K562 (cell line): ENCODE measurements at regions not wholly inside any gene's neighbourhood (a gene's known extent, or its start where the extent isn't known, plus 50 kb on each side); places are given as distances from the start of the nearest gene placed in this dataset.

Source experiments
- C11orf30 ChIP-seq: fragments of 450-650 bp; IDR thresholded peaks from 2 replicates; pipeline ENCODE4 v1.6.1; 2016; ENCODE audit warnings: low read depth, mild to moderate bottlenecking
- CAMTA2 ChIP-seq: fragments of 250-450 bp; sonication (Bioruptor Pico); conservative IDR thresholded peaks from 2 replicates; pipeline ENCODE4 v1.5.1; 2022
- FOXK2 ChIP-seq, 2 experiments: fragments of 450-650 bp; IDR thresholded peaks in 1 of 2; conservative IDR thresholded peaks in 1 of 2; 2 replicates each; pipeline ENCODE4 v1.6.1; 2016; ENCODE audit warnings: low read depth in 2 of 2, mild to moderate bottlenecking in 1 of 2
- GTF2E2 ChIP-seq: fragments of 200-800 bp; sonication (Bioruptor generic); IDR thresholded peaks from 2 replicates; pipeline ENCODE4 v1.6.1; 2016; ENCODE audit warnings: missing genetic modification characterization, missing compliant biosample characterization
- MAZ ChIP-seq, 2 experiments: fragments of 450-650 bp in 1 of 2; sonication (generic) in 1 of 2; formaldehyde crosslinking; IDR thresholded peaks in 1 of 2; conservative IDR thresholded peaks in 1 of 2; 2 replicates each; pipeline versions ENCODE4 v1.4.0 to v1.5.0; 2020; ENCODE audit warnings: mild to moderate bottlenecking in 1 of 2, missing genetic modification reagents in 1 of 2
- SP2 ChIP-seq: IDR thresholded peaks from 2 replicates; pipeline ENCODE4 v1.6.1; 2011; ENCODE audit warnings: mild to moderate bottlenecking, low read depth, low read length, moderate library complexity; ENCODE audit not compliant: poor library complexity, severe bottlenecking; ENCODE audit errors: extremely low read depth
- ZBTB8A ChIP-seq: fragments of 450-650 bp; IDR thresholded peaks from 2 replicates; pipeline ENCODE4 v1.6.1; 2018; ENCODE audit warnings: mild to moderate bottlenecking, moderate library complexity; ENCODE audit not compliant: partially characterized antibody
- TF ChIP-seq, protein P1 (sequence below): IDR thresholded peaks from 3 replicates; pipeline ENCODE4 v1.6.1; 2011; ENCODE audit warnings: borderline replicate concordance, mild to moderate bottlenecking, moderate library complexity; ENCODE audit not compliant: insufficient read length; ENCODE audit errors: extremely low read depth
- TF ChIP-seq, protein P2 (sequence below): sonication (generic); formaldehyde crosslinking; IDR thresholded peaks from 2 replicates; pipeline ENCODE4 v1.9.0; 2022; ENCODE audit warnings: mild to moderate bottlenecking, missing genetic modification reagents
- TF ChIP-seq, protein P3 (sequence below): fragments of 250-450 bp; sonication (Bioruptor Pico); IDR thresholded peaks from 2 replicates; pipeline ENCODE4 v1.4.0; 2020; ENCODE audit warnings: mild to moderate bottlenecking, moderate library complexity
- TF ChIP-seq, protein P4 (sequence below): sonication (generic); formaldehyde crosslinking; IDR thresholded peaks from 2 replicates; pipeline ENCODE4 v1.8.0; 2023; ENCODE audit warnings: missing genetic modification reagents, mild to moderate bottlenecking, borderline replicate concordance
- TF ChIP-seq, protein P5 (sequence below): fragments of 250-450 bp; sonication (Bioruptor Pico); IDR thresholded peaks from 2 replicates; pipeline ENCODE4 v1.4.0; 2020; ENCODE audit warnings: borderline replicate concordance
- TF ChIP-seq, protein P6 (sequence below): fragments of 450-650 bp; formaldehyde crosslinking; conservative IDR thresholded peaks from 2 replicates; pipeline ENCODE4 v1.4.0; 2022; ENCODE audit warnings: mild to moderate bottlenecking, missing genetic modification characterization

DNA sequence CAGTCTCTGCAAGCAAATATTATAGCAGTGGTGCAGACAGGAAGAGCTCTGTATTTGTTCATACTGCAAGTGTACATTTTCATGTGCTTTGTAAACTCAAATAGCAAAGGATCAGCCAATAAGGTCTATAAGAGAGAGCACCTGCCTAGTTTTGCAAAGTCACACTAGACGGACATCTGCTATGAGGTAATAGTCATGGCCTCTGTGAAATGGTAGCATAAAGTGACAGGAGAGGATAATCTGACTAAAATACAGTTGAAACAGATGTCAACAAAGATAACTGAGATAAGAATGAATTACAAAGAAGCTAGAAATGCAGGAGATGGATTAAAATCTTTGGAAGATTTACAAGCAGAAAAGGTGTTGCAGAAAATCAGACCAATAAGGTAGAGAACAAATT is 70.6 kb upstream of the SPON1 start (continued):
- TF ChIP-seq, protein P1, sequence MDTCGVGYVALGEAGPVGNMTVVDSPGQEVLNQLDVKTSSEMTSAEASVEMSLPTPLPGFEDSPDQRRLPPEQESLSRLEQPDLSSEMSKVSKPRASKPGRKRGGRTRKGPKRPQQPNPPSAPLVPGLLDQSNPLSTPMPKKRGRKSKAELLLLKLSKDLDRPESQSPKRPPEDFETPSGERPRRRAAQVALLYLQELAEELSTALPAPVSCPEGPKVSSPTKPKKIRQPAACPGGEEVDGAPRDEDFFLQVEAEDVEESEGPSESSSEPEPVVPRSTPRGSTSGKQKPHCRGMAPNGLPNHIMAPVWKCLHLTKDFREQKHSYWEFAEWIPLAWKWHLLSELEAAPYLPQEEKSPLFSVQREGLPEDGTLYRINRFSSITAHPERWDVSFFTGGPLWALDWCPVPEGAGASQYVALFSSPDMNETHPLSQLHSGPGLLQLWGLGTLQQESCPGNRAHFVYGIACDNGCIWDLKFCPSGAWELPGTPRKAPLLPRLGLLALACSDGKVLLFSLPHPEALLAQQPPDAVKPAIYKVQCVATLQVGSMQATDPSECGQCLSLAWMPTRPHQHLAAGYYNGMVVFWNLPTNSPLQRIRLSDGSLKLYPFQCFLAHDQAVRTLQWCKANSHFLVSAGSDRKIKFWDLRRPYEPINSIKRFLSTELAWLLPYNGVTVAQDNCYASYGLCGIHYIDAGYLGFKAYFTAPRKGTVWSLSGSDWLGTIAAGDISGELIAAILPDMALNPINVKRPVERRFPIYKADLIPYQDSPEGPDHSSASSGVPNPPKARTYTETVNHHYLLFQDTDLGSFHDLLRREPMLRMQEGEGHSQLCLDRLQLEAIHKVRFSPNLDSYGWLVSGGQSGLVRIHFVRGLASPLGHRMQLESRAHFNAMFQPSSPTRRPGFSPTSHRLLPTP: no peak
- TF ChIP-seq, protein P2, sequence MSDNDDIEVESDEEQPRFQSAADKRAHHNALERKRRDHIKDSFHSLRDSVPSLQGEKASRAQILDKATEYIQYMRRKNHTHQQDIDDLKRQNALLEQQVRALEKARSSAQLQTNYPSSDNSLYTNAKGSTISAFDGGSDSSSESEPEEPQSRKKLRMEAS: no peak
- TF ChIP-seq SP2: no peak
- no peak for TF ChIP-seq MAZ (CRISPR knock-in tag; conservative IDR thresholded peaks at IDR 0.05 in 1 of 2, IDR thresholded peaks at IDR 0.05 in 1 of 2)
- TF ChIP-seq CAMTA2 (CRISPR knock-in tag): no peak
- TF ChIP-seq, protein P3, sequence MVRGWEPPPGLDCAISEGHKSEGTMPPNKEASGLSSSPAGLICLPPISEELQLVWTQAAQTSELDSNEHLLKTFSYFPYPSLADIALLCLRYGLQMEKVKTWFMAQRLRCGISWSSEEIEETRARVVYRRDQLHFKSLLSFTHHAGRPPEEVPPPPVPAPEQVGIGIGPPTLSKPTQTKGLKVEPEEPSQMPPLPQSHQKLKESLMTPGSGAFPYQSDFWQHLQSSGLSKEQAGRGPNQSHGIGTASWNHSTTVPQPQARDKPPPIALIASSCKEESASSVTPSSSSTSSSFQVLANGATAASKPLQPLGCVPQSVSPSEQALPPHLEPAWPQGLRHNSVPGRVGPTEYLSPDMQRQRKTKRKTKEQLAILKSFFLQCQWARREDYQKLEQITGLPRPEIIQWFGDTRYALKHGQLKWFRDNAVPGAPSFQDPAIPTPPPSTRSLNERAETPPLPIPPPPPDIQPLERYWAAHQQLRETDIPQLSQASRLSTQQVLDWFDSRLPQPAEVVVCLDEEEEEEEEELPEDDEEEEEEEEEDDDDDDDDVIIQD (CRISPR knock-in tag): no peak
- no peak for TF ChIP-seq GTF2E2 (tag)
- TF ChIP-seq, protein P4, sequence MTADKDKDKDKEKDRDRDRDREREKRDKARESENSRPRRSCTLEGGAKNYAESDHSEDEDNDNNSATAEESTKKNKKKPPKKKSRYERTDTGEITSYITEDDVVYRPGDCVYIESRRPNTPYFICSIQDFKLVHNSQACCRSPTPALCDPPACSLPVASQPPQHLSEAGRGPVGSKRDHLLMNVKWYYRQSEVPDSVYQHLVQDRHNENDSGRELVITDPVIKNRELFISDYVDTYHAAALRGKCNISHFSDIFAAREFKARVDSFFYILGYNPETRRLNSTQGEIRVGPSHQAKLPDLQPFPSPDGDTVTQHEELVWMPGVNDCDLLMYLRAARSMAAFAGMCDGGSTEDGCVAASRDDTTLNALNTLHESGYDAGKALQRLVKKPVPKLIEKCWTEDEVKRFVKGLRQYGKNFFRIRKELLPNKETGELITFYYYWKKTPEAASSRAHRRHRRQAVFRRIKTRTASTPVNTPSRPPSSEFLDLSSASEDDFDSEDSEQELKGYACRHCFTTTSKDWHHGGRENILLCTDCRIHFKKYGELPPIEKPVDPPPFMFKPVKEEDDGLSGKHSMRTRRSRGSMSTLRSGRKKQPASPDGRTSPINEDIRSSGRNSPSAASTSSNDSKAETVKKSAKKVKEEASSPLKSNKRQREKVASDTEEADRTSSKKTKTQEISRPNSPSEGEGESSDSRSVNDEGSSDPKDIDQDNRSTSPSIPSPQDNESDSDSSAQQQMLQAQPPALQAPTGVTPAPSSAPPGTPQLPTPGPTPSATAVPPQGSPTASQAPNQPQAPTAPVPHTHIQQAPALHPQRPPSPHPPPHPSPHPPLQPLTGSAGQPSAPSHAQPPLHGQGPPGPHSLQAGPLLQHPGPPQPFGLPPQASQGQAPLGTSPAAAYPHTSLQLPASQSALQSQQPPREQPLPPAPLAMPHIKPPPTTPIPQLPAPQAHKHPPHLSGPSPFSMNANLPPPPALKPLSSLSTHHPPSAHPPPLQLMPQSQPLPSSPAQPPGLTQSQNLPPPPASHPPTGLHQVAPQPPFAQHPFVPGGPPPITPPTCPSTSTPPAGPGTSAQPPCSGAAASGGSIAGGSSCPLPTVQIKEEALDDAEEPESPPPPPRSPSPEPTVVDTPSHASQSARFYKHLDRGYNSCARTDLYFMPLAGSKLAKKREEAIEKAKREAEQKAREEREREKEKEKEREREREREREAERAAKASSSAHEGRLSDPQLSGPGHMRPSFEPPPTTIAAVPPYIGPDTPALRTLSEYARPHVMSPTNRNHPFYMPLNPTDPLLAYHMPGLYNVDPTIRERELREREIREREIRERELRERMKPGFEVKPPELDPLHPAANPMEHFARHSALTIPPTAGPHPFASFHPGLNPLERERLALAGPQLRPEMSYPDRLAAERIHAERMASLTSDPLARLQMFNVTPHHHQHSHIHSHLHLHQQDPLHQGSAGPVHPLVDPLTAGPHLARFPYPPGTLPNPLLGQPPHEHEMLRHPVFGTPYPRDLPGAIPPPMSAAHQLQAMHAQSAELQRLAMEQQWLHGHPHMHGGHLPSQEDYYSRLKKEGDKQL (CRISPR knock-in tag): no peak
- TF ChIP-seq, protein P5, sequence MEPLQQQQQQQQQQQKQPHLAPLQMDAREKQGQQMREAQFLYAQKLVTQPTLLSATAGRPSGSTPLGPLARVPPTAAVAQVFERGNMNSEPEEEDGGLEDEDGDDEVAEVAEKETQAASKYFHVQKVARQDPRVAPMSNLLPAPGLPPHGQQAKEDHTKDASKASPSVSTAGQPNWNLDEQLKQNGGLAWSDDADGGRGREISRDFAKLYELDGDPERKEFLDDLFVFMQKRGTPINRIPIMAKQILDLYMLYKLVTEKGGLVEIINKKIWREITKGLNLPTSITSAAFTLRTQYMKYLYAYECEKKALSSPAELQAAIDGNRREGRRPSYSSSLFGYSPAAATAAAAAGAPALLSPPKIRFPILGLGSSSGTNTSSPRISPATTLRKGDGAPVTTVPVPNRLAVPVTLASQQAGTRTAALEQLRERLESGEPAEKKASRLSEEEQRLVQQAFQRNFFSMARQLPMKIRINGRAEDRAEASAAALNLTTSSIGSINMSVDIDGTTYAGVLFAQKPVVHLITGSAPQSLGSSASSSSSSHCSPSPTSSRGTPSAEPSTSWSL: no peak
- TF ChIP-seq C11orf30: peak; percentile 42; the same call in 1 of the 2 replicates
- TF ChIP-seq, protein P6, sequence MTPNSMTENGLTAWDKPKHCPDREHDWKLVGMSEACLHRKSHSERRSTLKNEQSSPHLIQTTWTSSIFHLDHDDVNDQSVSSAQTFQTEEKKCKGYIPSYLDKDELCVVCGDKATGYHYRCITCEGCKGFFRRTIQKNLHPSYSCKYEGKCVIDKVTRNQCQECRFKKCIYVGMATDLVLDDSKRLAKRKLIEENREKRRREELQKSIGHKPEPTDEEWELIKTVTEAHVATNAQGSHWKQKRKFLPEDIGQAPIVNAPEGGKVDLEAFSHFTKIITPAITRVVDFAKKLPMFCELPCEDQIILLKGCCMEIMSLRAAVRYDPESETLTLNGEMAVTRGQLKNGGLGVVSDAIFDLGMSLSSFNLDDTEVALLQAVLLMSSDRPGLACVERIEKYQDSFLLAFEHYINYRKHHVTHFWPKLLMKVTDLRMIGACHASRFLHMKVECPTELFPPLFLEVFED: no peak
- no peak for TF ChIP-seq ZBTB8A
- TF ChIP-seq FOXK2 (conservative IDR thresholded peaks at IDR 0.05 in 1 of 2, IDR thresholded peaks at IDR 0.05 in 1 of 2; ENCODE audit: low read depth in 2 of 2): no peak
